Left ventricle myocardium inferior (tissue), 1 donor: ENCODE measurements at regions not wholly inside any gene's neighbourhood (a gene's known extent, or its start where the extent isn't known, plus 50 kb on each side); places are given as distances from the start of the nearest gene placed in this dataset.

ENCODE experiments used
- DNase-seq: peaks from one replicate; pipeline ENCODE4 v3.0.0-alpha.2; 2020
- H3K27ac ChIP-seq: fragments of 200-600 bp; replicated peaks from 2 replicates; pipeline ENCODE4 v1.8.0; 2021
- H3K27me3 ChIP-seq: fragments of 200-600 bp; 2 replicates; pipeline ENCODE4 v1.8.0; 2021; ENCODE audit warnings: low read depth
- H3K36me3 ChIP-seq: fragments of 200-600 bp; 2 replicates; pipeline ENCODE4 v1.8.0; 2021
- H3K4me1 ChIP-seq: fragments of 200-600 bp; 2 replicates; pipeline ENCODE4 v1.8.0; 2021
- H3K4me3 ChIP-seq: fragments of 200-600 bp; 2 replicates; pipeline ENCODE4 v1.8.0; 2021; ENCODE audit warnings: mild to moderate bottlenecking, moderate library complexity
- H3K9me3 ChIP-seq: fragments of 200-600 bp; replicated peaks from 2 replicates; pipeline ENCODE4 v1.8.0; 2021
- intact Hi-C: fragments of 100-400 bp; cut with micrococcal nuclease; formaldehyde crosslinking; loops from one replicate; pipeline ENCODE4 v1.11.0; 2022
- TF ChIP-seq, protein P1 (sequence below): fragments of 200-600 bp; IDR thresholded peaks from 2 replicates; pipeline ENCODE4 v1.8.0; 2021; ENCODE audit warnings: antibody characterized with exemption, mild to moderate bottlenecking, borderline replicate concordance
- donor health status: DM: no; HTN: yes; CAD: no; lungs with severe emphysema.

GRCh38 chr5:133868946-133869518, 99.4 kb downstream of the C5orf15 start:
- Histone ChIP-seq H3K4me1 (peaks cover 17% of the 10 kb centered on the region), H3K27ac (peak overlapping the region; percentile 45), H3K27me3 (no peaks in the 10 kb centered on the region), H3K9me3 (peaks cover 3% of the 10 kb centered on the region), H3K36me3 (no peaks in the 10 kb centered on the region), H3K4me3 (peak overlapping the region; percentile 57)
- DNase-seq = peak; percentile 76
- TF ChIP-seq, protein P1, sequence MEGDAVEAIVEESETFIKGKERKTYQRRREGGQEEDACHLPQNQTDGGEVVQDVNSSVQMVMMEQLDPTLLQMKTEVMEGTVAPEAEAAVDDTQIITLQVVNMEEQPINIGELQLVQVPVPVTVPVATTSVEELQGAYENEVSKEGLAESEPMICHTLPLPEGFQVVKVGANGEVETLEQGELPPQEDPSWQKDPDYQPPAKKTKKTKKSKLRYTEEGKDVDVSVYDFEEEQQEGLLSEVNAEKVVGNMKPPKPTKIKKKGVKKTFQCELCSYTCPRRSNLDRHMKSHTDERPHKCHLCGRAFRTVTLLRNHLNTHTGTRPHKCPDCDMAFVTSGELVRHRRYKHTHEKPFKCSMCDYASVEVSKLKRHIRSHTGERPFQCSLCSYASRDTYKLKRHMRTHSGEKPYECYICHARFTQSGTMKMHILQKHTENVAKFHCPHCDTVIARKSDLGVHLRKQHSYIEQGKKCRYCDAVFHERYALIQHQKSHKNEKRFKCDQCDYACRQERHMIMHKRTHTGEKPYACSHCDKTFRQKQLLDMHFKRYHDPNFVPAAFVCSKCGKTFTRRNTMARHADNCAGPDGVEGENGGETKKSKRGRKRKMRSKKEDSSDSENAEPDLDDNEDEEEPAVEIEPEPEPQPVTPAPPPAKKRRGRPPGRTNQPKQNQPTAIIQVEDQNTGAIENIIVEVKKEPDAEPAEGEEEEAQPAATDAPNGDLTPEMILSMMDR = peak; percentile 87
- intact Hi-C loops = no loop called here

- H3K27me3 ChIP-seq = no peaks in the 10 kb centered on the region
- H3K36me3 ChIP-seq = no peaks in the 10 kb centered on the region
- intact Hi-C loops = no loop called here
- no peak overlapping the region for H3K27ac ChIP-seq
- DNase-seq = no peak
- H3K4me3 ChIP-seq = no peak overlapping the region
- no peaks in the 10 kb centered on the region for H3K9me3 ChIP-seq
- peaks cover 17% of the 10 kb centered on the region for H3K4me1 ChIP-seq
- TF ChIP-seq, protein P1 = no peak
Measured at GRCh38 chr5:133867851-133868545, 100.4 kb downstream of the C5orf15 start.

DNA sequence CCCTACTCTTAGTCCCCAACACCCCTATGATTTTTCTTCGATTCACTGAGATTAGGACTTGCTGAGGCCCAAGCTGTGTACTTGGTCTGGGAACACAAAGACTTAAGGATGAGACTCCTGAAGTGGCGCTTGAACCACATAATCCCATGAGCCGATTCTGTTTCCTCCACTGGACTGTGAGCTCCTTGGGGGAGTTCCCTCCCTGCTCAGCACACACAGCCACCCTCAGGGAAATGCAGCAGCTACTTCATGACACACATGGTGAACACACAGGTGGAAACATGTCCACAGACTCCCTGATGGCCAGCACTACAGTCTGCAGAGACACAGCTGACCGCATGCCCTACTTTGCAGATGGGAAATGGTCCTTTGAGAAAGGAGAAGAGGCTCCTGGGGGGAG, 101.1 kb downstream of the C5orf15 start:
- Histone ChIP-seq H3K36me3 (no peaks in the 10 kb centered on the region), H3K4me3 (no peak overlapping the region), H3K27me3 (no peaks in the 10 kb centered on the region), H3K9me3 (no peaks in the 10 kb centered on the region), H3K27ac (no peak overlapping the region), H3K4me1 (peaks cover 17% of the 10 kb centered on the region)
- TF ChIP-seq, protein P1 = no peak
- no peak for DNase-seq
- intact Hi-C loops = no loop called here

DNA sequence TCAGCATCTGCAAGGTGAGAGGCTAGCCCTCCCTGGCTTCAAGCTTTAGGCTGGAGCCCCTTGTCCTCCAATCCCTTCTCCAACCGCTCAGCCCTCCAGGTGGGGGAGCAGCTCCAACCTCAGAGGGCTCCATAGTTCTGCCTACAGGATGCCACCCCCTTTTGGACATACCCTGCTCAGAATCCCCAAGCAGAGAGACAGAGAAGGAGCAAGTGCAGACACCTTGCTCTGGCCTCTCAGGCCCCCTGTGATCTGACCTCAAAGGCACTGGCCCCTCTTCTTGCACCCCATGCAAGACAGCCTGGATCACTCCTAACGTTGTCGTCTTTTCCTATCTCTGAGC, 101.6 kb downstream of the C5orf15 start:
- TF ChIP-seq, protein P1 = no peak
- intact Hi-C loops = no loop called here

DNA sequence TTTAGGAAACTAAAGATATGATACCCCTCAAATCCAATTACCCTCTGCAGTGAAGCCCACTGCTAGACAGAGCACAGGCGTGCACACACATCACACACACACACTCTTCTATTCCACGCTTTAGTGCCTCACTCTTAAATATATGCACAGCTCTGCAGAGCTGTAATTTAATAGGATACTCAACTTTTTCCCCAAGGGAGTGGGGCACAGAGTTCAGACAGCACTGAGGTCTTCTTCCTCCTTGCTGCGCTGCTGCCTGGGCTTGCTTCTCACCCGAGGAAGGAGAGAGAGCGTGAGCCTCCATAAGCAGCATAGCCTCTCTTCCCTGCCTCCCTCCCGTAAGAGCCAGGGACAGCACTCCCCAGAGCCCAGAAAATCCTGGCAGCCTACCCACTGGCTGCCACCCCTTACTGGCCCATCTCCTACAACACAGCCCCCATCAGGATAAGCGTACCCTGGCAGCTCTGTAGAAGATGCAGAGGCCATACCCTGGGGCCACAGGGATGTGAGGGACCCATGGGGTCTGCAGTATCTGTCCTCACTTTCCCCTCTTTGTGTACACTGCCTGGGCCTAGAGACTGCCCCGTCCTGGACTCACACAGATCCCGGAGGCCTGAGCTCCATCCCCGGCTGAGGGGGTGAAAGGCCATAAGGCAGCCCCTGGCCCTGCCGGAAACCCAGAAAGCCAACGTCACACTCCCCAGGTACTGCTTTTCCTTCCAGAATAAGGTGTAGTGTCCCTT, 102.1 kb downstream of the C5orf15 start:
- Histone ChIP-seq H3K4me3 (no peak overlapping the region), H3K4me1 (peaks cover 17% of the 10 kb centered on the region), H3K36me3 (no peaks in the 10 kb centered on the region), H3K27me3 (peaks cover 3% of the 10 kb centered on the region), H3K27ac (no peak overlapping the region), H3K9me3 (no peaks in the 10 kb centered on the region)
- TF ChIP-seq, protein P1 = no peak
- intact Hi-C loops = no loop called here
- DNase-seq = no peak

More for the DNA sequence above, 101.6 kb downstream of the C5orf15 start:
- no peaks in the 10 kb centered on the region for H3K36me3 ChIP-seq
- peaks cover 1% of the 10 kb centered on the region for H3K27me3 ChIP-seq
- H3K4me1 ChIP-seq = peaks cover 17% of the 10 kb centered on the region
- no peak overlapping the region for H3K27ac ChIP-seq
- no peak for DNase-seq
- H3K9me3 ChIP-seq = no peaks in the 10 kb centered on the region
- no peak overlapping the region for H3K4me3 ChIP-seq
